Stimulated activated naive CD8-positive, alpha-beta T cell treated with anti-CD3 and anti-CD28 coated beads, Interleukin-15, Interleukin-2, amounts not matched to agents 100 ng/mL and 50 ng/mL, for 24 hours (primary cell): ENCODE measurements at regions not wholly inside any gene's neighbourhood (a gene's known extent, or its start where the extent isn't known, plus 50 kb on each side); places are given as distances from the start of the nearest gene placed in this dataset.

Experiments used
- H3K27ac Mint-ChIP-seq: one replicate; pipeline ENCODE4 v1.8.0; 2021; ENCODE audit warnings: mild to moderate bottlenecking, mixed read lengths
- H3K27me3 Mint-ChIP-seq: one replicate; pipeline ENCODE4 v1.8.0; 2021; ENCODE audit warnings: mixed read lengths
- H3K36me3 Mint-ChIP-seq: one replicate; pipeline ENCODE4 v1.8.0; 2021; ENCODE audit warnings: low read depth, mixed read lengths
- H3K4me1 Mint-ChIP-seq: one replicate; pipeline ENCODE4 v1.8.0; 2021; ENCODE audit warnings: low read depth, mixed read lengths
- H3K4me3 Mint-ChIP-seq: one replicate; pipeline ENCODE4 v1.8.0; 2021; ENCODE audit warnings: mild to moderate bottlenecking, mixed read lengths
- H3K9me3 Mint-ChIP-seq: one replicate; pipeline ENCODE4 v1.8.0; 2021; ENCODE audit warnings: mixed read lengths

DNA sequence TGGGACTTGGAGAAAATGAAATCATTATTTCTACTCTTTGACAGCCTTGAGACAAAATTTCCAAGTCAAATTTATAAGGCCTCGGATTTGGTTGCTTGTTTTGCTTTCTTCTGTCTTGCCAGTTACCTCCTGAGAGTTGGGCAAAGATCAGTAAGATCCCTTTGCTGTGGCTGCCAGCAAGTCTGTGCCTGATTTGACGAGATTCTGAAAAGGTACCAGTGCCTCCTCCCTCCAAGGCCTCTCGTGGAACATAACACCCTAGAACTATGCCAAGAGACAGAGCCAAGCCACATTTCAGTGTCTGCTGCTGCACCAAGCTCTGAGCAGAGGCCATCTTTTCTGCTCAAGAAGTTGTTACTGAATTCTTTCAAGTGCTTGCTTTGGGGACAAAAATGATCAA is 61.0 kb downstream of the GTPBP8 start:
- no peaks in the 10 kb centered on the region for H3K4me1 Mint-ChIP-seq
- no peak overlapping the region for H3K4me3 Mint-ChIP-seq
- H3K36me3 Mint-ChIP-seq: no peaks in the 10 kb centered on the region
- no peaks in the 10 kb centered on the region for H3K9me3 Mint-ChIP-seq
- no peaks in the 10 kb centered on the region for H3K27me3 Mint-ChIP-seq
- H3K27ac Mint-ChIP-seq: no peak overlapping the region

DNA sequence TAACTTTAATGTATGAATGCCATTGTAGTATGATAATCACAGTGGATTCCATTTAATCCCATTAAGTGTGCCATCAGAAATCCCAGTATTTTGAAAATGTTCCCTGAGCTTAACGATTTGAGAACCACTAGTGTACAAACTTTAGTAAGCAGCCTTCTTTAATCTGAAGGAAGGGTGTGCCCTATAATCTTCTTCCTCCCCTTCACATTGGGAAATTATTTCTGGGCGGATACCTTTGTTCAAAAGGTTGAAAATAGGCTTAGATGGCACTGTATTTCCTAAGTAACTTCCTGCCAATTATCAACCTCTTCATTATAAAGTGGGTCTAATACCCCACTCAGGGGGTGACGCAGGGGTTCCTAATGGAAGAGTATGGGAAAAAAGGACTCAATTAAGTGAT is 62.4 kb downstream of the GTPBP8 start:
- H3K27me3 Mint-ChIP-seq: no peaks in the 10 kb centered on the region
- H3K9me3 Mint-ChIP-seq: no peaks in the 10 kb centered on the region
- no peak overlapping the region for H3K4me3 Mint-ChIP-seq
- no peaks in the 10 kb centered on the region for H3K4me1 Mint-ChIP-seq
- no peaks in the 10 kb centered on the region for H3K36me3 Mint-ChIP-seq
- no peak overlapping the region for H3K27ac Mint-ChIP-seq

- H3K4me1 Mint-ChIP-seq: no peaks in the 10 kb centered on the region
- H3K4me3 Mint-ChIP-seq: no peak overlapping the region
- no peaks in the 10 kb centered on the region for H3K9me3 Mint-ChIP-seq
- no peaks in the 10 kb centered on the region for H3K36me3 Mint-ChIP-seq
- H3K27ac Mint-ChIP-seq: no peak overlapping the region
- no peaks in the 10 kb centered on the region for H3K27me3 Mint-ChIP-seq
Observed at GRCh38 chr3:113054552-113054951, 63.8 kb downstream of the GTPBP8 start.

- H3K27me3 Mint-ChIP-seq: no peaks in the 10 kb centered on the region
- no peak overlapping the region for H3K27ac Mint-ChIP-seq
- no peaks in the 10 kb centered on the region for H3K4me1 Mint-ChIP-seq
- H3K4me3 Mint-ChIP-seq: no peak overlapping the region
- no peaks in the 10 kb centered on the region for H3K36me3 Mint-ChIP-seq
- H3K9me3 Mint-ChIP-seq: no peaks in the 10 kb centered on the region
Observed at GRCh38 chr3:113055201-113055600, 64.4 kb downstream of the GTPBP8 start.

GRCh38 chr3:113055961-113056360 is 65.2 kb downstream of the GTPBP8 start:
- Mint-ChIP-seq H3K9me3 (no peaks in the 10 kb centered on the region), H3K27me3 (no peaks in the 10 kb centered on the region), H3K27ac (no peak overlapping the region), H3K36me3 (no peaks in the 10 kb centered on the region), H3K4me3 (no peak overlapping the region), H3K4me1 (no peaks in the 10 kb centered on the region)

- peaks cover 5% of the 10 kb centered on the region for H3K36me3 Mint-ChIP-seq
- no peaks in the 10 kb centered on the region for H3K4me1 Mint-ChIP-seq
- H3K27me3 Mint-ChIP-seq: no peaks in the 10 kb centered on the region
- H3K9me3 Mint-ChIP-seq: no peaks in the 10 kb centered on the region
- no peak overlapping the region for H3K27ac Mint-ChIP-seq
- H3K4me3 Mint-ChIP-seq: no peak overlapping the region
Observed at GRCh38 chr3:113057117-113057516, 66.3 kb downstream of the GTPBP8 start.

DNA sequence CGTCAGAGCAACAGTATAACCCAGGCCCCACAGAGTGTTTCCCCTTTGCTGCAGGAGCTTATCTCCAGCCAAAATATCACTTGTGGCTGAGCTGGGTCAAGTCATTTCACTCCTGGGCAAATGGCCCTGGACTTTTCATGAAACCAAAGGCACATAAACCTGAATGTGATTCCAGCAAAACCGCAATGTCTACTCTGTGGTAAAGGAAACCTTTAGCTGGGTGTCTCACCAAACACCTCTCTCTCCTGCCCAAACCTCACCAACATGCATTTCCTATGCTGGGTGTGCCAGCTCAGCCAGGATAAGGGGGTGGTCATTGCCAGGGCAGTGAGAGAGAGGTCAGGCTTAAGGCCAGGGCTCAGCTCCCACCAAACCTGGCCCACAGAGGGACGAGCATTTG is 67.4 kb downstream of the GTPBP8 start:
- no peaks in the 10 kb centered on the region for H3K27me3 Mint-ChIP-seq
- H3K36me3 Mint-ChIP-seq: peaks cover 16% of the 10 kb centered on the region
- H3K4me3 Mint-ChIP-seq: no peak overlapping the region
- no peak overlapping the region for H3K27ac Mint-ChIP-seq
- H3K4me1 Mint-ChIP-seq: no peaks in the 10 kb centered on the region
- H3K9me3 Mint-ChIP-seq: no peaks in the 10 kb centered on the region

DNA sequence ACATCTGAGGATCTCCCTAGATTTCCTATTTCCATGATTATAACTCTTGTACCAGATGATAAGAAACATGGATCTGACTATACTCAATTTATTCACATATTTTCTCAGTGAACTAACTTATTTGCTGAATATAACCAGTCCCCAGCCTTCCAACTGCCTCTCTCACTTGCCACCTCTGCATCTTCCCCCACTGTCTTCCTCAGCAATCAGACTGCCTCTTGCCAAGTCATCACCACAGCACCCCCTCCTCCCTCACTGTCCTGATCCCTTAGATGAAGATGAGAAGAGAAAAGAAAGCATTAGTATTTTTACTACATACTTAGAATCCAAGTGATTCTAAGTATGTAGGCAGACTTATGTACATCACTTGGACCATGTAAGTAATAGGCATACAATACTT is 71.9 kb downstream of the GTPBP8 start:
- peaks cover 17% of the 10 kb centered on the region for H3K9me3 Mint-ChIP-seq
- H3K4me1 Mint-ChIP-seq: no peaks in the 10 kb centered on the region
- H3K4me3 Mint-ChIP-seq: no peak overlapping the region
- H3K36me3 Mint-ChIP-seq: peaks cover 56% of the 10 kb centered on the region
- H3K27me3 Mint-ChIP-seq: no peaks in the 10 kb centered on the region
- no peak overlapping the region for H3K27ac Mint-ChIP-seq

DNA sequence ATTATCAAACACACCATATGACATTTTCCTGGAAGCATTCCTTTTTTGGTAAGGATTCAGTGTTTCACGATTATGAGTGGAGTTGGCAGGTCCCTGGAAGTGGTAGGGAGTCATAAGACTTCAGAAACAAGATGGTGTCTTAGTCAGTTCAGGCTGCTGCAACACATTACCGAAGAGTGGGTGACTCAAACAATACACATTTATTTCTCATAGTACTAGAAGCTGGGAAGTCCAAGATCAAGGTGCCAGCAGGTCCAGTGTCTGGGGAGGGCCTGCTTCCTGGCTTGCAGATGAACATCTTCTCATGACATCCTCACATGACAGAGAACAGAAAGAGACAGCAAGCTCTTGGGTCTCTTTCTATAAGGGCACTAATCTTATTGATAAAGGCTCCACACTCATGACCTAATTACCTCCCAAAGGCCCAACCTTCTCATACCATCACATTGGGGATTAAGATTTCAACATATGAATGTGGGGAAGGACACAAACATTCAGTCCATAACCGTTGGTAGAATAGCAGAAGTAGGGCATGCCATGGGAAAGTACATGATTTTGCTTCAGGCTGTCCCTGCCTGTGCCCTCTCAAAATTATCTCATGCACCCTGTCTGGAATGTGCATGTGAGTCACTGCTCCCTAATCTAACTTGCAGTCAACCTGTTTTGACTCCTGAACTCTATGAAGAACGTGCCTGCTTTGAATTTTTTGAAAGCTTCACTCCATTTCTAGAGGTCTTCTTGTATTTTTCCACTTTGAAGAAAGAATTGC is 72.5 kb downstream of the GTPBP8 start:
- Mint-ChIP-seq H3K4me1 (no peaks in the 10 kb centered on the region), H3K27me3 (no peaks in the 10 kb centered on the region), H3K9me3 (peaks cover 22% of the 10 kb centered on the region), H3K27ac (no peak overlapping the region), H3K36me3 (peaks cover 56% of the 10 kb centered on the region), H3K4me3 (no peak overlapping the region)

DNA sequence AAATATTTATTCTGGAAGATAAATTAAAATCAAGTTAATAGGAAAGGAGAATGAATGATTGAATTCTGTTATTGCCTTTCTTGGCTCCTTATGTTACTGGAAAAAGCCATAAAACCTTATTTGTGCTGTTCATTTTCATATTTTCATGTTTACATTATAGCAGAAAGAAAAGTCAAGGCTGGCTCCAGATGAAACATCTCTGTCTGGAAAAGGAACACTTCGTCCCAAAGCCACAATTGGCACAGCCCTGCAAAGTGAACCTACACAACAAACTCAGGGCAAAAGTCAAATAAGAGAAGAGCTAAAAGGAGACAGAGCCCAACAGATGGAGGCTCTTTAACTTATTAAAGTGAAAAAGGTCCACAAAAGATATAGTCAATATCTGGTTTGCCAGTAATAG is 73.4 kb downstream of the GTPBP8 start:
- Mint-ChIP-seq H3K9me3 (peaks cover 26% of the 10 kb centered on the region), H3K27ac (no peak overlapping the region), H3K4me1 (no peaks in the 10 kb centered on the region), H3K36me3 (peaks cover 56% of the 10 kb centered on the region), H3K27me3 (no peaks in the 10 kb centered on the region), H3K4me3 (no peak overlapping the region)

DNA sequence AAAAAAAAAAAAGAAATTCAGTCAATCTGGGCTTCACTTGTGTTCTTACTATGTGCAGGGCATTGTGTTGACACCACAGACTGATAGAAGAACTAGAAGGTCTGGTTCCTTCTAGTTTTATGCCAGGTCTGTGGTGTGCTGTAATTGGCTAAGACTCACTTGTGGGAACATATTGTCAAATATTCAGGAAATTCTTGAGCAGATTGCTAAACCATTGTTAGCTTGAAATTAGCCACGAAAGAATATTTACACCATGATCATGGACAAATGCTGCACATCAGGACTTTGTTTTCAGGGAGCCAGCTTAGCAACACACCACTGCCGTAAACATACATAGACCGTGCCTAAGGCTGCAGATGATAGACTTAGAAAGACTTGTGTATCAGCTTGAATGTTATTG is 74.6 kb downstream of the GTPBP8 start:
- H3K27ac Mint-ChIP-seq: no peak overlapping the region
- H3K4me1 Mint-ChIP-seq: no peaks in the 10 kb centered on the region
- H3K27me3 Mint-ChIP-seq: no peaks in the 10 kb centered on the region
- peaks cover 56% of the 10 kb centered on the region for H3K36me3 Mint-ChIP-seq
- H3K4me3 Mint-ChIP-seq: no peak overlapping the region
- peaks cover 26% of the 10 kb centered on the region for H3K9me3 Mint-ChIP-seq

DNA sequence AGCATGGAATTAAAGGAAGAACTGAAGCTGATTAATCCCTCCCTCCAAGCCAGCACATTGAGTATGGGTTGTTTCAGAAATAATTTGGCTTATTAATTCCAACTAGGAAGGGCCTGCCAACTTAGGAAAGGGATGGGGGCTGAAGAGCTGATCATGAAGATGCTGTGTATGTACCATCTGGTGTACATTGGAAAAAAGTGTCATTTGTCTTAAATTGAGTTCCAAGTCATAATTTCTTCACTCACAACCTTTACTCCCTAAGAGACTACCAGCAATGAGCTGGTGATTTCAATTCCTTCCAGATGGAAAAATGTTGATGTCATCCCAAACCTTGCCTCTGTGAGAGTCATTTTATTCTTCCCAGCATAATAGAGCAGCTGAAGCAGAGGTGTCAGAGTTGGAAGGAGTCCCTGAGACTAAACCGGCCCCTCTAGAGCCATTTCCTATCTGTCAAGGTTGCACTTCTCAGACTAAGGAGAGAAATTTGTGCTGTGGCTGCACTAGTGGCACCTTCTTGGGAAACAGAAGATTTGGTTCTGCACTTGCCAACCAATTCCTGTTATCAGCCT is 79.4 kb downstream of the GTPBP8 start:
- Mint-ChIP-seq H3K9me3 (peaks cover 26% of the 10 kb centered on the region), H3K27ac (no peak overlapping the region), H3K4me1 (no peaks in the 10 kb centered on the region), H3K27me3 (no peaks in the 10 kb centered on the region), H3K4me3 (no peak overlapping the region), H3K36me3 (peaks cover 24% of the 10 kb centered on the region)

- H3K27ac Mint-ChIP-seq: no peak overlapping the region
- H3K36me3 Mint-ChIP-seq: peaks cover 20% of the 10 kb centered on the region
- H3K27me3 Mint-ChIP-seq: no peaks in the 10 kb centered on the region
- no peak overlapping the region for H3K4me3 Mint-ChIP-seq
- peaks cover 26% of the 10 kb centered on the region for H3K9me3 Mint-ChIP-seq
- no peaks in the 10 kb centered on the region for H3K4me1 Mint-ChIP-seq
Observed at GRCh38 chr3:113070681-113071113, 79.9 kb downstream of the GTPBP8 start.

GRCh38 chr3:113075588-113075987 is 84.8 kb downstream of the GTPBP8 start:
- H3K27me3 Mint-ChIP-seq: no peaks in the 10 kb centered on the region
- no peaks in the 10 kb centered on the region for H3K4me1 Mint-ChIP-seq
- no peak overlapping the region for H3K27ac Mint-ChIP-seq
- H3K36me3 Mint-ChIP-seq: peaks cover 4% of the 10 kb centered on the region
- H3K4me3 Mint-ChIP-seq: no peak overlapping the region
- no peaks in the 10 kb centered on the region for H3K9me3 Mint-ChIP-seq

- Mint-ChIP-seq H3K4me3 (no peak overlapping the region), H3K4me1 (no peaks in the 10 kb centered on the region), H3K9me3 (no peaks in the 10 kb centered on the region), H3K27ac (no peak overlapping the region), H3K27me3 (no peaks in the 10 kb centered on the region), H3K36me3 (peaks cover 7% of the 10 kb centered on the region)
Observed at GRCh38 chr3:113079218-113079961, 88.6 kb downstream of the GTPBP8 start.
